ENCODE measurements at regions not wholly inside any gene's neighbourhood (a gene's known extent, or its start where the extent isn't known, plus 50 kb on each side); places are given as distances from the start of the nearest gene placed in this dataset.

DNA sequence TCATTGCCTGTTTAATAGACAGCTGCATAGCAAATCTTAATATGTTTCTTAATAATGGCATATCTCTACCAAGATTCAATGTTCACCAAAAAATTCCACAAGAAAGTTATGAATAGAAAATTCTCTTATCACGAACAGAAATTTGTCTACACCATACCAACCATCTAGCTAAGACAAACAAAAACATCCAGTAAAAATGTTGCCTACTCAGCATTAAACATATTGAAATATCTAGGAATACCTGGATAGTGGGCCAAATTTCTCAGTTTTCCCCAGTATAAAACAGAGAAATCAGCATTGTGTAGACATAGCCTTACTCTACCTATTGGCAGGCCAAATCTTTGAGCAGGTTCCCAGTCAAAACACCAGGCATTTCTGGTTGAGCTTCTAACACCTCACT is 598.6 kb downstream of the KLHL13 start:
- 70 to 79% methylated on average over 1 of the region's 1 CpG for WGBS, 2 donors
- no peak for TF ChIP-seq POLR2AphosphoS5 (IDR thresholded peaks at IDR 0.05)
- TF ChIP-seq EP300 (IDR thresholded peaks at IDR 0.05) = no peak
- TF ChIP-seq, protein P1, sequence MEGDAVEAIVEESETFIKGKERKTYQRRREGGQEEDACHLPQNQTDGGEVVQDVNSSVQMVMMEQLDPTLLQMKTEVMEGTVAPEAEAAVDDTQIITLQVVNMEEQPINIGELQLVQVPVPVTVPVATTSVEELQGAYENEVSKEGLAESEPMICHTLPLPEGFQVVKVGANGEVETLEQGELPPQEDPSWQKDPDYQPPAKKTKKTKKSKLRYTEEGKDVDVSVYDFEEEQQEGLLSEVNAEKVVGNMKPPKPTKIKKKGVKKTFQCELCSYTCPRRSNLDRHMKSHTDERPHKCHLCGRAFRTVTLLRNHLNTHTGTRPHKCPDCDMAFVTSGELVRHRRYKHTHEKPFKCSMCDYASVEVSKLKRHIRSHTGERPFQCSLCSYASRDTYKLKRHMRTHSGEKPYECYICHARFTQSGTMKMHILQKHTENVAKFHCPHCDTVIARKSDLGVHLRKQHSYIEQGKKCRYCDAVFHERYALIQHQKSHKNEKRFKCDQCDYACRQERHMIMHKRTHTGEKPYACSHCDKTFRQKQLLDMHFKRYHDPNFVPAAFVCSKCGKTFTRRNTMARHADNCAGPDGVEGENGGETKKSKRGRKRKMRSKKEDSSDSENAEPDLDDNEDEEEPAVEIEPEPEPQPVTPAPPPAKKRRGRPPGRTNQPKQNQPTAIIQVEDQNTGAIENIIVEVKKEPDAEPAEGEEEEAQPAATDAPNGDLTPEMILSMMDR (IDR thresholded peaks at IDR 0.05) = no peak
- TF ChIP-seq POLR2A (IDR thresholded peaks at IDR 0.05) = no peak

DNA sequence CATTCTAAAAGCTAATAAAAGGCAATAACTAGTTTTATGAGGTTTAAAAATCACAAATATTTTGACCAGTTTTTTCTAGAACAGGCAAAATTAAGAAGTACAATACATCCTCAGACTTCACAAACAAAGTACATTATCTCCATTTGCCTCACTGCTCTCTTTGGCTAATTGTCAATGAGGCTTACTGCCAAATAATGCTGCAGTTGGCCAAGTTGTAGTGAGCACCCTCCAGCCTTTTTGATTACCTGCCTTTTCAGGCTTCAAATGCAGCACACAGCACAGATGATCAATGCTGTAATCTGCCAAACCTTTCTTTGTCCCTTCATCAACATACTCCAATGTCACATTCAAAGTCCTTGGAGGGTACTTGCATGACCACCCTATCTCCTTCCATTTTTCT is 605.2 kb downstream of the KLHL13 start:
- no peak overlapping the region for H3K27ac ChIP-seq
- no peak for DNase-seq
- TF ChIP-seq EP300 (IDR thresholded peaks at IDR 0.05) = no peak

More for the DNA sequence above, 598.6 kb downstream of the KLHL13 start:
- Histone ChIP-seq H3K27me3 (no peaks in the 10 kb centered on the region), H3K27ac (no peak overlapping the region), H3K4me1 (no peaks in the 10 kb centered on the region), H3K4me3 (no peak overlapping the region), H3K36me3 (no peaks in the 10 kb centered on the region), H3K9me3 (no peaks in the 10 kb centered on the region)
- no peak for ATAC-seq (ENCODE audit: low FRiP score in 2 of 2)
- no peak for DNase-seq

DNA sequence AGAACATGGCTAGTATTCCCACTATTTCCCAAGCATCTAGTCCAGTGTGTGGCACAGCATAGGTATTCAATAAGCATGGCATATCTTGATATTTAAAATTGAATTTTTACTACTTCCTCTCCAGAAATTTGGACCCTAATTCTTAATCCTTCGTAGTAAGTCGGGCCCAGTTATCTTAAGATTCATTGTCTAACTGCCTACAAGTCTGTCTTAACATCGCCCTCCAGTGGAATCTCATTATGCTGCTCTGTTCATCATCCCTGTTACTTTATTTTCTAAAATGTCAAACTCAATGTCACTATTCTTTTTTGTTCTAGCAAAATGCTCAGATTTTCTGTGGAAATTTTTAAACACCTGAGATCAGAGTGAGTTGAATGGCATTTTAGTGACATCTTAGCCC is 606.2 kb downstream of the KLHL13 start:
- Histone ChIP-seq H3K36me3 (no peaks in the 10 kb centered on the region), H3K27ac (no peak overlapping the region), H3K27me3 (no peaks in the 10 kb centered on the region), H3K9me3 (no peaks in the 10 kb centered on the region), H3K4me1 (no peaks in the 10 kb centered on the region), H3K4me3 (no peak overlapping the region)
- 30 to 41% methylated on average over 3 of the region's 3 CpGs for WGBS, 2 donors
- TF ChIP-seq POLR2A (IDR thresholded peaks at IDR 0.05) (no peak), EP300 (IDR thresholded peaks at IDR 0.05) (no peak), POLR2AphosphoS5 (IDR thresholded peaks at IDR 0.05) (no peak)
- TF ChIP-seq, protein P1 (IDR thresholded peaks at IDR 0.05) = no peak
- no peak for ATAC-seq (ENCODE audit: low FRiP score in 2 of 2)
- DNase-seq = no peak

More for the DNA sequence above, 605.2 kb downstream of the KLHL13 start:
- H3K27me3 ChIP-seq = no peaks in the 10 kb centered on the region
- ATAC-seq (ENCODE audit: low FRiP score in 2 of 2) = no peak
- H3K4me1 ChIP-seq = no peaks in the 10 kb centered on the region
- H3K4me3 ChIP-seq = no peak overlapping the region
- no peaks in the 10 kb centered on the region for H3K36me3 ChIP-seq
- no peaks in the 10 kb centered on the region for H3K9me3 ChIP-seq

DNA sequence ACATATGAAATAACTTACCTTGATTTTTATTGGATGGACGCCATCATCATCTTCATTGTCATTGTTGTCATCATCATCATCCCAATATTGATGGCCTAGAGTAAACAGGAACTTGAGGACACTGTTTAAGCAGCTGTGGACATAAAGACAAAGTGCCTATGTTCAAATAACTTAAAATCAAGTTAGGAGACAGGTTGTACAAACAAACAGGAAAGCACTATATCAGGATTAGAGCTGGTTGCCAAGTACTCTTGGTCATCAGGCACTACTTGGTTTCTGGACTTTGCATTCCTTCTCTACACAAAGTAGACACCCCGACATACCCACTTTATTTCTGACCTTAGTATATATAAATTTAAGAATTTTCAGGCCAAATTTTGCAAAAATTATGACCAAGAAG is 608.6 kb downstream of the KLHL13 start:
- ATAC-seq (ENCODE audit: low FRiP score in 2 of 2) = no peak
- TF ChIP-seq, protein P1 (IDR thresholded peaks at IDR 0.05) = no peak
- TF ChIP-seq POLR2AphosphoS5 (IDR thresholded peaks at IDR 0.05) (no peak), POLR2A (IDR thresholded peaks at IDR 0.05) (no peak), EP300 (IDR thresholded peaks at IDR 0.05) (no peak)
- 35 to 58% methylated on average over 2 of the region's 2 CpGs for WGBS, 2 donors

DNA sequence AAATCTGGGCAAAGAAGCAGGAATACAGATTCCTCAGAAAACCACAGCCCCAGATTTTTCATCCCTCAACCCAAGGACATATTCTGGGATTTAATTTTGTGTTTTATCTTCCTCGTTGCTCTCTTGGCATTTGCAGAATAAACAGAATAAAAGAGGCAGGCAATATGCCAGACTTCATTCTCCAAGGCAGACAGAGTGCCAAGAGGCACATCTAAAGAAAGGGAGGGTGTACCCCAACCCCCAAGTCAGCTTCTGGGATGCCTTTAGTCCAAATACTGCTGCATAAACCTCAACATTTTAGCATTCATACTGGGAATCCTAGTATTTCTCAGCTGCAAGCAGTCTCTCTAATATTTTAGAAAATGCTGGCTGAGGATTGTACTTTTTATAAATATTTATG is 629.2 kb downstream of the KLHL13 start:
- no peak overlapping the region for H3K27ac ChIP-seq
- 10 to 14% methylated on average over 1 of the region's 1 CpG for WGBS, 2 donors
- H3K9me3 ChIP-seq = no peaks in the 10 kb centered on the region
- TF ChIP-seq, protein P1 (IDR thresholded peaks at IDR 0.05) = no peak
- no peak for TF ChIP-seq POLR2A (IDR thresholded peaks at IDR 0.05)
- no peak for TF ChIP-seq EP300 (IDR thresholded peaks at IDR 0.05)
- TF ChIP-seq POLR2AphosphoS5 (IDR thresholded peaks at IDR 0.05) = no peak
- no peaks in the 10 kb centered on the region for H3K36me3 ChIP-seq
- no peaks in the 10 kb centered on the region for H3K4me1 ChIP-seq
- H3K27me3 ChIP-seq = no peaks in the 10 kb centered on the region
- H3K4me3 ChIP-seq = no peak overlapping the region
- ATAC-seq (ENCODE audit: low FRiP score in 2 of 2) = no peak
- no peak for DNase-seq

More for the DNA sequence above, 608.6 kb downstream of the KLHL13 start:
- Histone ChIP-seq H3K4me3 (no peak overlapping the region), H3K27me3 (no peaks in the 10 kb centered on the region), H3K36me3 (no peaks in the 10 kb centered on the region), H3K27ac (no peak overlapping the region), H3K4me1 (no peaks in the 10 kb centered on the region), H3K9me3 (no peaks in the 10 kb centered on the region)
- no peak for DNase-seq

All from upper lobe of left lung (tissue), 6 donors.